Activated B cell treated with CpG ODN at 0.5 μM for 24 hours (primary cell): ENCODE measurements at regions not wholly inside any gene's neighbourhood (a gene's known extent, or its start where the extent isn't known, plus 50 kb on each side); places are given as distances from the start of the nearest gene placed in this dataset.

Experiments used
- ATAC-seq: fragments of 200-7000 bp; cut with Tn5 transposase; one replicate; pipeline ENCODE4 v1.10.0; 2021; ENCODE audit warnings: low read depth, mild to moderate bottlenecking, moderate library complexity
- CTCF ChIA-PET: fragments of 350-600 bp; sonication (Branson Sonifier 250); formaldehyde crosslinking; loops from one replicate; lab custom pipeline; 2021; ENCODE audit warnings: antibody characterized with exemption; lab: Charles Lee
- POLR2A ChIA-PET: fragments of 350-600 bp; sonication (Branson Sonifier 250); formaldehyde crosslinking; loops from one replicate; lab custom pipeline; 2021; ENCODE audit warnings: antibody characterized with exemption; lab: Charles Lee
- DNase-seq: peaks from one replicate; pipeline ENCODE4 v3.0.0; 2022
- H3K27ac Mint-ChIP-seq: one replicate; pipeline ENCODE4 v1.8.0; 2020; ENCODE audit warnings: mixed read lengths
- H3K27me3 Mint-ChIP-seq: one replicate; pipeline ENCODE4 v1.8.0; 2021; ENCODE audit warnings: mixed read lengths
- H3K36me3 Mint-ChIP-seq: one replicate; pipeline ENCODE4 v1.8.0; 2021; ENCODE audit warnings: low read depth, mixed read lengths
- H3K4me1 Mint-ChIP-seq: one replicate; pipeline ENCODE4 v1.8.0; 2021; ENCODE audit warnings: mixed read lengths
- H3K4me3 Mint-ChIP-seq: one replicate; pipeline ENCODE4 v1.8.0; 2020; ENCODE audit warnings: mild to moderate bottlenecking, mixed read lengths
- H3K9me3 Mint-ChIP-seq: one replicate; pipeline ENCODE4 v1.8.0; 2020; ENCODE audit warnings: mixed read lengths
- CTCF ChIP-seq: fragments of 200-600 bp; IDR thresholded peaks from one replicate; pipeline ENCODE4 v1.8.0; 2022; ENCODE audit warnings: antibody characterized with exemption, mild to moderate bottlenecking
- intact Hi-C: fragments of 100-400 bp; cut with micrococcal nuclease; formaldehyde crosslinking; loops from one replicate; pipeline ENCODE4 v1.15.1; 2024

- DNase-seq, result no peak
- Mint-ChIP-seq H3K27me3 (no peaks in the 10 kb centered on the region), H3K36me3 (peaks cover 2% of the 10 kb centered on the region), H3K9me3 (peaks cover 8% of the 10 kb centered on the region), H3K27ac (no peak overlapping the region), H3K4me3 (no peak overlapping the region), H3K4me1 (no peaks in the 10 kb centered on the region)
- intact Hi-C loops, result no loop called here
- ATAC-seq, result no peak
- CTCF ChIA-PET, result interaction anchor here (0.8 kb wide), 1 partner anchor 132 kb away, joined by 3 read pairs; no protein-coding TSS in a partner anchor
- POLR2A ChIA-PET, result no interaction called here
- TF ChIP-seq CTCF, result no peak
Observed at GRCh38 chr1:59161136-59161535, 135.8 kb upstream of the FGGY start.

- no peak overlapping the region for H3K4me3 Mint-ChIP-seq
- peaks cover 2% of the 10 kb centered on the region for H3K36me3 Mint-ChIP-seq
- H3K27ac Mint-ChIP-seq, result no peak overlapping the region
- no peaks in the 10 kb centered on the region for H3K27me3 Mint-ChIP-seq
- peaks cover 8% of the 10 kb centered on the region for H3K9me3 Mint-ChIP-seq
- no peaks in the 10 kb centered on the region for H3K4me1 Mint-ChIP-seq
- ATAC-seq (no peak), DNase-seq (no peak)
- ChIA-PET CTCF (no interaction called here), POLR2A (interaction anchor here (0.7 kb wide), 1 partner anchor 199 kb away, joined by 7 read pairs; no protein-coding TSS in a partner anchor)
- no peak for TF ChIP-seq CTCF
- intact Hi-C loops, result no loop called here
Observed at GRCh38 chr1:59162665-59163064, 134.2 kb upstream of the FGGY start.

GRCh38 chr1:59163268-59164092 lies 133.4 kb upstream of the FGGY start:
- no peak overlapping the region for H3K27ac Mint-ChIP-seq
- H3K27me3 Mint-ChIP-seq, result no peaks in the 10 kb centered on the region
- DNase-seq (no peak), ATAC-seq (no peak)
- H3K36me3 Mint-ChIP-seq, result no peaks in the 10 kb centered on the region
- CTCF ChIA-PET, result no interaction called here
- H3K4me3 Mint-ChIP-seq, result no peak overlapping the region
- intact Hi-C loops, result no loop called here
- peaks cover 6% of the 10 kb centered on the region for H3K9me3 Mint-ChIP-seq
- no peak for TF ChIP-seq CTCF
- no peaks in the 10 kb centered on the region for H3K4me1 Mint-ChIP-seq
- POLR2A ChIA-PET, result no interaction called here

GRCh38 chr1:59164371-59164770 lies 132.5 kb upstream of the FGGY start:
- Mint-ChIP-seq H3K9me3 (peaks cover 1% of the 10 kb centered on the region), H3K27me3 (no peaks in the 10 kb centered on the region), H3K27ac (no peak overlapping the region), H3K36me3 (no peaks in the 10 kb centered on the region), H3K4me1 (no peaks in the 10 kb centered on the region), H3K4me3 (no peak overlapping the region)
- no peak for DNase-seq
- no peak for TF ChIP-seq CTCF
- no peak for ATAC-seq
- intact Hi-C loops, result no loop called here
- CTCF ChIA-PET, result no interaction called here
- POLR2A ChIA-PET, result no interaction called here

- Mint-ChIP-seq H3K4me1 (no peaks in the 10 kb centered on the region), H3K36me3 (no peaks in the 10 kb centered on the region), H3K27ac (no peak overlapping the region), H3K4me3 (no peak overlapping the region), H3K27me3 (no peaks in the 10 kb centered on the region), H3K9me3 (peaks cover 1% of the 10 kb centered on the region)
- TF ChIP-seq CTCF, result no peak
- intact Hi-C loops, result no loop called here
- no peak for ATAC-seq
- ChIA-PET CTCF (no interaction called here), POLR2A (no interaction called here)
- DNase-seq, result no peak
Observed at GRCh38 chr1:59165353-59165752, 131.5 kb upstream of the FGGY start.
